ENCODE measurements at regions not wholly inside any gene's neighbourhood (a gene's known extent, or its start where the extent isn't known, plus 50 kb on each side); places are given as distances from the start of the nearest gene placed in this dataset.
"Not testable (repeated sequence)": the region's sequence is repeated elsewhere in the genome, so short reads cannot be mapped to it uniquely, and the experiment has no call there.

DNA sequence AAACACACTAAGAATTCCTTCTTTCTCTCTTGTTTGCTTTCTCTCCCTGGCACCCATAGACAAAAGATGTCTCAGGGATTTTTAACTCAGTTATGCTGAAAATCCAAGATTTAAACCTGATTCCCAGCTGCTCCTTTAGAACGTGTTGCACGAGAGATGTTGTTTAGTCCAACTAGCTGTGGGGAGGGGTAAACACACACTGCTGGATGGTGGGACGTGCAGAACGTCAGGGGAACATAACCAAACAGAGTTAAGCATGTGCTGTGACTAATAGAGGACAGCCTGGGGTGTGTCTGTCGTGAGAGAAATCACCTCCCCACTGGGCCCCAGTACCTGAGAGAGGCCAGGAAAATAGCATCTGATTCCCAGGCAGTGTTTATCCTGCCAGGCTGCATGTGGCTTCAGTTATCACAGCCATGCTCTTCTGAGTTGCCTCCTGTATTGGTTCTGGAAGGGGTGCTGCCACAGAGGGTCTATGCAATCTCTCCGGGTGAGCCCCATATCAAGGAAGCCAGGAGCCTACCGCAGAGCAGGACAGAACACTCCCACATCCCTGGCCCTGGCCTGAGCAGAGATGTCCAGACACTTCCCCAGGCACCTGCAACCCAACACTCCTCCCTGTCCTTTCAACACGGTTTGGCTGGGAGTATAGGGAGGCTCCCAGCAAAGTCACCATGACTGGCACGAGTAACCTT, 112.7 kb upstream of the EGLN3 start:
- DNase-seq (ENCODE audit: low spot score), result peak; percentile 58

DNA sequence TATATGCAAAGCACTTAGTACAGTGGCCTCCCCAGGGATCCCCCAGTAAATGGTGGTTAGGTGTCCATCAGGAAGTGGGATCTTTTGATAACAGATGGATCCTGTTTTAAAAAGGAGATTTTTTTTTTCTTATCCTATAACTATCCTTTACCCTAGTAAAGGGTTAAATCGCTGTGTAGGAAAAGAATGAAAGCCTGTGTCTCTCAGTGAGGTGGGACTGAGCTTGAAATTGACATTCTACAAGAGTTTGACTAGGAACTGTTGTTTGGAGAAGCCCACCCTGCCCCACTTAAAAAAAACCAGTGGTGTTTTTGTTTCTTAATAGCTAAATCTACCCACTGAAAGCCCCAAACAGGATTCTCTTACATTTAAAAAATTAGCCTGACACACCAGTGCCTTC, 112.2 kb upstream of the EGLN3 start:
- no peak for DNase-seq (ENCODE audit: low spot score)

DNA sequence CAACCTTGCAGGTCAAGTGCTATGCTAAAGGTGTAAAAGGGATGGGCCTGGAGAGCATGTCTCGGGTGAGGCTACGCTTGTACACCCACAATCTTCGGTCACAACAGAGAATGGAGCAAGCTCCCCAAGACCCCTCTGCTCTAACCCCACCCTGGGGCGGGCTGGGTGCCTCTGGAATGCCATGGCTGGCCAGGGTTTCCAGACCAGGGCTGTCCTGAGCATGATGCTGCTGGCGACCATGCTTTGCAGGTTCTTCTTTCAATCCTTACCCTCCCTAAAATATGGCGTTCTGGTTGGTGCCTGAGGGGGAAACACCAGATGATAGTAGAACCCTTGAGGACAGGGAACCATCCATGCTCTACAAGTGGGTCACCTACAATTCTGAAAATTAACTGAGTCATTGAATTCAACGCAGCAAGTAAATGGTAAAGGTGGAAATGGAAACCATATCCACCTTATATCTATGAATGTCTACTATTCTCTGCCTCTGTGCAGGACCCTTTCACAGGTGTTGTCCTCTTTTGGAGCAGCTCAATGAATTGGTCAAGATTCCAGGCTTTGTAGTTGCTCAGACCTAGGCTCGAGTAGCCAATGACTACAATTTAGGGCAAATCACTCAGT, 111.6 kb upstream of the EGLN3 start:
- DNase-seq (ENCODE audit: low spot score), result no peak

DNA sequence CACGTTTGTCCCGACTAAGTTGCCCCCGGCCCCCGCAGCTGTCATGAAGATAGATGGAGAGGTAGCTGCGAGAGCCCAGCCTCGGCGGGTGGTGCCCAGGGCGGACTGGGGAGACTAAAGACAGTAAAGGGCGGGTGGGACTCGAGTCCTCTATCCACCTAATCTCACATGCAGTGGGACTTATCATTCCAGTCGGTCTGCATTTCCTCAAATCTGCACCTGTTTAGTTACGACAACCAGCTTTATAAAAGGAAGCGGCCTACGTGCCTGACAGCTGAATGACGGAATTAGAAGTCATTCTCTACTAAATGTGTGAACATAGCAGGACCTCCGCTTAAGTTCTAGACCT, 109.8 kb upstream of the EGLN3 start:
- no peak for DNase-seq (ENCODE audit: low spot score)

DNA sequence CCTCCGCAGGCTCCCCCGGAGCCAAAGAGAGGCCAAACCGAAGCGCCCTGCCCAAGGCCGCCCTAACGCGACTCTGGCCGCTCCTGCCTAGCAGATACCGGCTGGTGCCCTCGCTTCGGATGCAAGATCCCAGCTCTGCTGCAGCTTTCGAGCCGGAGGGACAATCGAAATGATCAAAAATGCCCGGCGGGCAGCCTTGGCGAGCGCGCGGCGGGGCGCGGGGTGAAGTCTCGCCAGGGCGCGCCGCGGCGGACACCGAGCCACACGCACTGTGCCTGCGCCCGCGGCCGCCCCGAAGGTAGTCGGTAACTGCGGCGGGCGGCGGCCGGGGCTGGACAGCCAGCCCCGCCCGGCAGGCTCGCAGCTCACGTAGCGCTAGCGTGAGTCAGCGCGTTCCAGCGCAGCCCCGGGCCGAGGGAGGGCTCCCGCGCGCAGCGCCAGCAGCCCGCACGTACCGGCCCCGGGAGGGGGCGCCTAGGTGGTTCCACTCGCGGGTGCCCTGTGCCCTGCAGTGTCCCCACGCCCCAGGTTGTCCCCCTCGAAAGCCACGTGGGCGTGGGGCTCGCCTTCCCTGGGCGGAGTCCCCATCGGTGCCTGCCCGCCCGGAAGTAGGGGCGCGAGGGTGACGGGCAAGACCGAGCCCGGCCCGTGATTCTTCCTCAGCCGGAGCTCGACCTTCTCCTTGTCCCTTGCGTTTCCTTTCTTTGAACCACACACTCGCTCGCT, 109.2 kb upstream of the EGLN3 start:
- peak; percentile 74 for DNase-seq (ENCODE audit: low spot score)

DNA sequence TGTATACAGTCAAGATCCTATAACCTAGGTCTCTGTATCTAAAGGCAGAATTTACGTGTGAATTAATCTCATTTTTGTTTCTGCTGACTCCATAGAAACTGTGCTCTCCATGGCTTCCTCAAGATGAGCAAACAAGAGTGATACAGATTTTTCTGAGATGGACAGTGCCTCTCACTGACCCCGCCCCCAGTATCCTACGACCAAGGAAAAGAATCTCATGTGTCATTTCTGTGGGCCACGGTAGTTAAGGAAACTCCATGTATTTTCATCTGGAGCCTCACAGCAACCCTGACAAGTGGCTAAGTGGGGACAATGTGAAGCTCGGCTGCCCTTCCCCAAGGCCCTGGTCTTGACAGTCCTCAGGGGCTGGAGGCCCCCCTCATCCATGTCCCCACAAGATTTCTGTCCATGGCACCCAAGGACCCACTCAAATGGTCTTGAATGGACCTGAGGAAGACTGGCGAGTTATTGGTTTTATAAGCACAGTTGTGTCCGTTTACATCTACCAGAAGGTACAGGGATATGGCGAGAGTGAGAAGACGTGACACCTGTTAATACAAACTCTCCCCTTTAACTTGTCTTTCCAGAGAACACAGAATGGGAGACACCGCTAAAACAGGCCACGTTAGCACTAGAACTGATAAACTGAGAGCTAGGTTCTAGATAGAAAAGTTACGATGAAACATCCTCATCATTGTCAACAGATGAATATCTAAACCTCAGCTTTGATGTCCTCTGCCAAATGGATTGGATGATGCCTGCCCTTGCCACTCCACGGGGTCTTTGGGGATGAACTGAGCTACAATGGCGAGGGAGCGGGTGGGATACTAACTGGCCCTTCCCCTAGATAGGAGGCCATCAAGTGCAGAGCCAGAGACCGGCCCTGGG, 108.4 kb upstream of the EGLN3 start:
- DNase-seq (ENCODE audit: low spot score), result no peak

DNA sequence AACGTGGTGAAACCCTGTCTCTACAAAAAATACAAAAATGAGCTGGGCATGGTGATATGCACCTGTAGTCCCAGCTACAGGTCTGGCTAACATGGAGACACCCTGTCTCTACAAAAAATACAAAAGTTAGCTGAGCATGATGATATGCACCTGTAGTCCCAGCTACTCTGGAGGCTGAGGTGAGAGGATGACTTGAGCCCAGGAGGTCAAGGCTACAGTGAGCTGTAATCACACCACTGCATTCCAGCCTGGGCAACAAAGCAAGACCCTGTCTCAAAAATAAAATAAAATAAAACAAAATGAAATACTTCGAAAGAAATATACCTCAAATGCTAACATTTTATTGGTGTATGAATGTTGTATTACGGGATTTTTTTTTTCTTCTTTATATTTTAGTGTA, 107.6 kb upstream of the EGLN3 start:
- no peak for DNase-seq (ENCODE audit: low spot score)

DNA sequence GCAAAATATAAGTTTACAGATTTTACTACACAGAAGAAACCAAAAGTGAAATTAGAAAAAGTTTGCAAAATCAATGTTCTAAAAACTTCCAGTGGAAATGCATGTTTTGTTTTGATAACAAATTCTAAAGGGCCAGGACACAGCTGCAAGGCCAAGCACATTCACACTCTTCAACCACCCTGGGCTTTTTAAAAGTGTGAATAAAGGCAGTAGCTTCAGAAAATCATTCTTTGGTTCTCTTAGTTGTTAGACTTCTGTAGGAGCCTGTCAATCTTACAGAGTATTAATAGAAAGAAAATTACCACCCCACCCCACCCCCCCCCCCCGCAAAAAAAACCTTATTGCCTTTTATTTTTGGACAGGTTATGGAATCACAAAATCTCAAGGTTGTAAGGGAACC, 105.2 kb upstream of the EGLN3 start:
- DNase-seq (ENCODE audit: low spot score), result no peak

DNA sequence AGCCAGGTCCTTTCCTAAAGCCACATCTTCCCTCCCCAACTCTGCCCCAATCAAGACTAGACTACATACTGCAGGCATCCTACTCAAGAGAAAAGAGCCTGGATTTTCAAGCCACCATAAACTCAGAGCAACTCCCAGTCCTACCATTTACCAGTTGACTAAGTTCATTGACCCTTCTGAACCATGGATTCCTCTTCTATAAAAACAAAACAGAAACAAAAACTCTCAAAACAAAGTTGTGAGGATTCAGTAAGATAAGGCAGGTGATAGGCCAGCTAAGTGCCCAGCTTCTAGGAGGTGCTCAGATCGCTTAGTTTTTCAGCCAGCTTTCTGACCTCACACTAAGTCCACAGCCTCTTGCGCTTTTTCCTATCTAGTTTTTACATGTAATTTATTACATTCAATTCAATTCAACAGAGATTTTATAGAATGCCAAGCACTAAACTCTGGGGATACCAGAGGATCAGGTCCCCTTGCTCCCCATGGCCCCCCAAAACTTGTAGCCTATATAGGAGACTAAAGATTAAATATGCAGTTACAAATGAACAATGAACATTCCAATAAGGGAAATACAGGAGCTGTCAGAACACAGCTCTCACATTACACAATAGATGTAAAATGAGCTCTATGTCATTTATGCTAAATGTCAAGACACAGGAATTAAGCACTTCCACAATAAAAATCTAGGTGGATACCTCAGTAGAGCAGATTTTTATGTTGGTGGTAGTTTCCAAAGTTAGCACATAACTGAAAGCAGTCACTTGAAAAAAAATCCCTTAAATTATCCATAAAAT, 104.5 kb upstream of the EGLN3 start:
- DNase-seq (ENCODE audit: low spot score), result no peak

DNA sequence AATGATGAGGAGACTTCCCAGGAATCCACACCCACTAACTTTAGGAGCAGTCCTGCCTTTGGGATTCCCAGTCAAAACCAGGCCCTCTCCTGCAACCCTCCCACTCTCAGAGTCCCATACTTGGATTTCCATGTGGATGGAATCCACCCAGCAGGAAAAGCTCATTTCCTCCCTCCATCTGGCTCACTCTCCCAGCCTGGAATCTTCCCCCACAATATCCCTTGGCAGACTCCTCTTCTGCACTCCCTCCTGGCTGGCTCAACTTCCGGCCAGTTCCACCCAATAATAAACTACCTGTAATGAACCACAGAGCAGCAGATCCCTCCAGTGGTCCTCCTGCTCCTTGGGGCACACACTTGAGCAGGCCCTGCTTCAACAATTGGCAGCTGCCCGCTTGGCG, 102.8 kb upstream of the EGLN3 start:
- no peak for DNase-seq (ENCODE audit: low spot score)

DNA sequence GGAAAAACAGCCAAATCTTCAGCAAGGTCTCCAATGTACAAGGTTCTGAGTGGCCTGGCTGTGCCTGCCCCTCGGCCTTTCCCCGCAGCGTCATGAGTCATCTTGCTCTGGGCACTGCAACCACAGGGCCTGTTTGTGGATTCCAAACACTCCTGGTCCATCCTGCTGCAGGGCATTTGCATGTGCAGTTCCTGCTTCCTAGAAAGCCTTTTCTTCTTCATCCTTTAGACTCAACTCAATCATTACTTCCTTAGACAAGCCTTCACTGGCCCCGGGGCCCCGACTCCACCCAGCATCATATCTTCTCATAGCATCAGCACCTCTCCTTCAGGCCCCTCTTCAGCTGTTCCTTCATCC, 101.8 kb upstream of the EGLN3 start:
- DNase-seq (ENCODE audit: low spot score), result peak; percentile 64

DNA sequence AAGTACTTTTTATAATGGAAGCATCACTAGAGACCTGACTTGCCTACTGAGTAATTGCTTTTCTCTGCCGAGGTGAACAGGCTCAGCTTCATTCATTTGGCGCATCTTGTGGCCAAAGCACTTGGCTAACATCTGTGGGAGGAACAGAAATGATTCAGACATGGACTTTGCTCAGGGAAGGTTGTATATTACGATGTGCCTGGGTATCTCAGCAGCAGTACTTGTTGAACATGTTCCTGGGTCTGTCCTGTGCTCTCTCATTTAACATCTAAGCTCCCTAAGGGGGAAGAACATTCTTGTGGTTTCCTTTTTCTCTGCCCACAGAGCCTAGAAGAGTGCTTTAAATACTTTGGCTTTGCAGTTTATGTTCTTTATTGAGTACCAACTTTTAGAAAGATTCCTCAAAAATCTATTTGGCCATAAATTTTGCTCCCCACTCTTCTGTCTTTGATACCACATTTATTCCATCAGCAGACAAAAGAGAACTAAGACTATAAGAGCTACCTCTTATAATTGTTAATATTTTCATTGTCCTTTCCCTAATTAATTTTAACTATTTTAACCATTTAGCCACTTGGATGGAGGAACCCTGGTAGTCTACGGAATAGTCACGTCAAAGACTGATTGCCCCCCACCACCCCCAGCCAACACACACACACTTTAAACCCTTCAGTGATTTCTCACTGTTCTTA, 101.2 kb upstream of the EGLN3 start:
- DNase-seq (ENCODE audit: low spot score), result peak; percentile 89

DNA sequence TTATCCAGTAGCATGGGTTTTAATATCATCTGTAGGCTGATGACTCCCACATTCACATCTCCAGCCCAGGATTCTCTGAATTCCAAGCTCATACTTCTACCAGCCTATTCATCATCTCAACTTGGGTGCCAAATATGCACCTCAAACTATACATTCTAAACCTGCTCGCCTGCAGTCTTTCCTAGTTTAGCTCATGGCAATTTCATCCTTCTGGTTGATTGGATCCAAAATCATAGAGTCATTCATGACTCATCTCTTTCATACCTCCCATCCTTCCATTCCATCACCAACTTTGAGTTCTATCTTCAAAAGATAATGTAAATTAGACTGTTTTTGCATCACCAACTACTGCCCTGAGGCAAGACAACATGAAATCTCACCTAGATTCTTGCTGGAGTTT, 99.7 kb upstream of the EGLN3 start:
- DNase-seq (ENCODE audit: low spot score), result no peak

DNA sequence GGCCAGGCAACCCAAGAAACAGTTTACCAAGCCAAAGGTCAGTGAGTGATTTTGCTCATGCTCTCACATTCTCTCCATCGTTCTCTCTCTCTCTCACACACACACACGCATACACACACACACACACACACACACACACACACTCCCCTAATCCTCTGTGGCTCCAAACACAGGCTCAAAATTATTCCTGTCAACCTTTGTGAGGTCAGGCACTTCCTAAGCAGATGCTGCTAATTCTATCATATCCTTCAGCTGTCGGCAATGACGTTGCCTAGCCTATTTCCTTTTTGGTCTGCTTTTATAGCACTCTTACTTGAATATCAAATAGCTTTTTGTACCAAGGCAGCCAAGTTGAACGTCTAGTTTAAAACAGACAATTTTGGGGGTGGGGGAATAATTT, 98.9 kb upstream of the EGLN3 start:
- no peak for DNase-seq (ENCODE audit: low spot score)

DNA sequence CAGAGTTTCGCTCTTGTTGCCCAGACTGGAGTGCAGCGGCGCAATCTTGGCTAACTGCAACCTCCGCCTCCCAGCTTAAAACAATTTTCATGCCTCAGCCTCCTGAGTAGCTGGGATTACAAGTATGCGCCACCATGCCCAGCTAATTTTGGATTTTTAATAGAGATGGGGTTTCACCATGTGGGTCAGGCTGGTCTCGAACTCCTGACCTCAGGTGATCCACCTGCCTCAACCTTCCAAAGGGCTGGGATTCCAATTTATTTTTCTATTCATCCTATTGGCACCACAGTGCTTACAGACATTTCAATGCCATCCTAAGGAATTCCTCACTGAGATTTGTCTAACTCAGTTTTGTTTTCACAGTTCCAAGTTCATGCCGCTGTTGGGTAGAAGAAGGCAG, 98.3 kb upstream of the EGLN3 start:
- DNase-seq (ENCODE audit: low spot score), result not testable (repeated sequence)

DNA sequence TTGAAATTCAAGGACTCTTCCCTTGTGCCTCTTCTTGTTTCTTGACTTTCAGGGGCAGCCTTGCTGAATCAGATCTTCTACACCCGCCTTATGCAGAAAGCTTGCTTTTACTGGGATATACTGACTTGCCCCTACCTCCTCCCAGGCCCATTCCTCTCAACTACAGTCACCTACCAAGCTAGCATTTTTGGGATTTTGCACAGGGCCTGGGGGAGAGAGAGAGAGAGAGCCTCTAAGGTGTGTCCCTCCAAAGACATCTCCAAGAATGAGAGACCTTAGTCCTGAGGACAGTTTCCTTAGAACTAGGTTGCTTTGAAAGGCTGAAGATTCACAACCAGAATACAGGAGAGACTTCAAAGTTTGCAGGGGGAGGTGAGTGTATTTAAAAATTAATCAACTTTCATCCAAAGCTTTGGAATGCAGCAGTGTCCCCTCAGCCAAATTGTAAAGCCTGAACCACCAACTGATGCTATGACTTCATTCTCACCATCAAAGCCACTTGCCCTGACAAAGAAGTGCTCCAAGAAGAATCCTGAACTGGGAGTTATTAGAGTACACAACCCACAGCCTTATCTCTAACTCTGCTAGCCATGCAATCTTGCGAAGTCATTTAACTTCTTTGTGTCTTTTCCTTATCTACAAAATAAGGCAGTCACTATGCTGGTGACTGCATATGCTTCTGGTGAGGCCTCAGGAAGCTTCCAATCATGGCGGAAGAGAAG, 96.1 kb upstream of the EGLN3 start:
- DNase-seq (ENCODE audit: low spot score), result no peak

DNA sequence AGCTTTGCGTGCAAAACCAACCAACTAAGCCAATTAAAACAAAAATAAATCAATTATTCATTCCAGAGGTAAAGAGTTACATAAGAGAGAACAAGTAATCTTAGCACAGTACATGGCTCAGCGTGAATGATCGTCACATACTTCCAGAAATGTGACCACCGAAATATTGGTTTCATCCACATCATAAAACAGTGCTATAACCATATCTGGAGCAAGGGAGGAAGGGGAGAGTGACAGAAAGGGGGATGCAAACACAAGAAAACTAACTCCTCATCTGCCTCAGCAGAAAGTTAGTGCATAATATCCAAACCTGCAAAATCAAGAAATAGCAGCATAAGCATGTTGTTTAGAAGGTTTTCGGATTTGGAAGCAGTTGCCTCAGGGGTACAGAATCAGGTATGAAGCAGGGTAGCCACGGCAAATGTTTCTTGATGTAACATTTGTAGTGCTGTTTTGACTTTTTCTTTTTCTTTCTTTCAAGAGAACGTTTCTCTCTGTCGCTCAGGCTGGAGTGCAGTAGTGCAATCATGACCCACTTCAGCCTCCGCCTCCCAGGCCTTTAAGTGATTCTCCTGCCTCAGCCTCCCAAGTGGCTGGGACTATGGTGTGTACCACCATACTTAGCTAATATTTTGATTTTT, 93.9 kb upstream of the EGLN3 start:
- no peak for DNase-seq (ENCODE audit: low spot score)

DNA sequence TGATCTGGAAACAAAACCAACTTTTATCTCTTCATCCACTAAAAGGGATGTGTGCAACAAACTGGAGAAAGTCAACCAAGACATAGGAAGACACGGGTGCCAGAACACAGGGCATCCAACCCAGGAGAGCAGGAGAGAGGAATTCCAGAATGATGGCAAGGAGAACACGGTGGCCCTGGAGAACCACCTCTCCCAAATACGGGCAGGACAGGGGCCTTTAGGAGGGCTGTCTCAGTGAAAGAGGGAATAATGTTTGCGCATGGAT, 93.4 kb upstream of the EGLN3 start:
- DNase-seq (ENCODE audit: low spot score), result no peak

DNA sequence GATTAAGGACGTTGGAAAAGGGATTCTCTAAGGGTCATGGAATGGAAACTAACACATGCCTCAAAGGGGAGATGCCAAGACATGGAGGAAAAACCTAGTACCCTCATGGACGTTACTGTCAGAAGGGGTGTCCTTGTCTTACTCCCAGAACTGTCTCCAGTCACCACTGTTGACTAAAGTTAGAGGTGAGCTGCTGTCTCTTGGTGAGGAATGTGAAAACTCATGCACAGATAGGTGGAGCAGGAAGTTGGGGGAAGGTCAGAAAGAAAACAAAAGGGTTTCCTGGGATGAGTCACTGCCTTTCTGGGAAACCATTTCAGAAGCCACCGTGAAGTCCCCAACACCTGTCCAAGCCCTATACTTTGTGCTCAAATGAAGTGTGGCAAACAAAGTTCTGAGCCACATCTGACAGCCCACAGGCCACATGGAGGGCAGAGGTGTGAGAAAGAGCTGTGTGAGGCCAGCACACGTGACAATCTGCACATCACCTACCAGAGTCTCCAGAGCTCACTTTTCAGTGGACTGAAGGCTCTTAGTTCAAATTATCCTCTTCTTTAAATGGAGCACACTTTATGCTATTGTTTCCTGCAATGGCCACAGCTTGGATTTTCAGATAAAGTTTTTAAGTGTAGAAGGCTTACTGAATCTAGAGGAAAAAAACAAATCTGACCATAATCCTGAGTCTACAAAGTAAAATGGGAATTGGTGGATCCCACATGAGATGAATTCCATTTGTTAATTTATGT, 92.9 kb upstream of the EGLN3 start:
- peak; percentile 99 for DNase-seq (ENCODE audit: low spot score)

DNA sequence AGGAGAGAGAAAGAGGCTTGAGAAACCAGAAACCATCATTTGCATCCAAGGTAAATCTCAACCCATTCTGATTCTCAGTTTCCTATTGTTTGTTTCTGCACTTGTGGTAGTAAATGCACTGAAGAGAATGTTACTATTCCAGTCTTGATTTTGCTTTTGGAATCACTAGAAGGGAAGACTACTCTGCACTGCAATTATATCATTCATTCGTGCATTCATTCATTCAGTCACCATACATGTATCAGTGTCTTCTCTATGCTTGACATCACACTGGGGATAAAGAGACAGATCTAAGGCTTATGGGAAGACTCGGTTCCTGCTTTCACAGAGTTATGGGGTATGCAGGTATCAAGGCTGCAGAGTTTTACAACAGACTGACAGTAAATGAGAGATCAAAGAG, 90.3 kb upstream of the EGLN3 start:
- DNase-seq (ENCODE audit: low spot score), result no peak

Data from SW480 (cell line).